ENCODE measurements at regions not wholly inside any gene's neighbourhood (a gene's known extent, or its start where the extent isn't known, plus 50 kb on each side); places are given as distances from the start of the nearest gene placed in this dataset.
A peak's percentile ranks its signal among the peaks of the same experiment; 100 is the strongest.
"Not testable (repeated sequence)": the region's sequence is repeated elsewhere in the genome, so short reads cannot be mapped to it uniquely, and the experiment has no call there.

GRCh38 chr5:99076723-99077640, 148.2 kb upstream of the CHD1 start:
- DNase-seq (ENCODE audit: low spot score) = no peak
- no peak for FAIRE-seq

DNA sequence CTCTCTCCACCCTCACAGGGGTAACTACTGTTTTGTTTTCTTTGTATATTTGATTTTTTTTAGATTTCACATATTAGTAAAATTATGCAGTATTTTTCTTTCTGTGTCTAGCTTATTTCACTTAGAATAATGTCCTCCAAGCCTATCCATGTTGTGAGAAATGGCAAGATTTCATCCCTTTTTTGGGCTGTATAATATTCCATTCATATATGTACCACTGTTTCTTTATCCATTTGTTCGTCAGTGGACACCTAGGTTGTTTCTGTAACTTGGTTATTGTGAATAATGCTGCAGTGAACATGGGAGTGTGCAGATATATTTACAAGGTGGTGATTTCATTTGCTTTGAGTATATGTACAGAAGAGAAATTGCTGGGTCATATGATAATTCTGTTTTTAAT, 144.0 kb upstream of the CHD1 start:
- FAIRE-seq = no peak
- DNase-seq (ENCODE audit: low spot score) = no peak

DNA sequence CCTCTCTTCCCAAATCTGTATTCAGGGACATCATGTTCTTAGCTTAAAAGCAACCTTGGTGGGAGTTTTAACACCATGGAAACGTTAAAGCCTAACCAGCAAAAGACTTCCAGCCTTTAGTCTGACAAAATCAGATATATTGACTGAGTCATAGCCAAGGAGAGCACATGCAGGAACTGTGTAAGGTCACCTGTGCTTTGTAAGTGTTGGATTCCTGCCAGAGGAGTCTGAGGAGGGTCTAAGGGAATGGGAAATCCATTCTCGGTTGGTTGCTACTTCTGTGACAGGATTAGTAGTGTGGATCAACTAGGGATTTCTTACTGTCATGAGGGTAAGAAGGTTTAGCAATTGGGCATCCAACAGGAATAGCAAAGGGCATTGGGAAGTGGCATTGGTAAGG, 142.0 kb upstream of the CHD1 start:
- FAIRE-seq (no peak), DNase-seq (ENCODE audit: low spot score) (no peak)

GRCh38 chr5:99070362-99070761, 141.6 kb upstream of the CHD1 start:
- FAIRE-seq (no peak), DNase-seq (ENCODE audit: low spot score) (no peak)

DNA sequence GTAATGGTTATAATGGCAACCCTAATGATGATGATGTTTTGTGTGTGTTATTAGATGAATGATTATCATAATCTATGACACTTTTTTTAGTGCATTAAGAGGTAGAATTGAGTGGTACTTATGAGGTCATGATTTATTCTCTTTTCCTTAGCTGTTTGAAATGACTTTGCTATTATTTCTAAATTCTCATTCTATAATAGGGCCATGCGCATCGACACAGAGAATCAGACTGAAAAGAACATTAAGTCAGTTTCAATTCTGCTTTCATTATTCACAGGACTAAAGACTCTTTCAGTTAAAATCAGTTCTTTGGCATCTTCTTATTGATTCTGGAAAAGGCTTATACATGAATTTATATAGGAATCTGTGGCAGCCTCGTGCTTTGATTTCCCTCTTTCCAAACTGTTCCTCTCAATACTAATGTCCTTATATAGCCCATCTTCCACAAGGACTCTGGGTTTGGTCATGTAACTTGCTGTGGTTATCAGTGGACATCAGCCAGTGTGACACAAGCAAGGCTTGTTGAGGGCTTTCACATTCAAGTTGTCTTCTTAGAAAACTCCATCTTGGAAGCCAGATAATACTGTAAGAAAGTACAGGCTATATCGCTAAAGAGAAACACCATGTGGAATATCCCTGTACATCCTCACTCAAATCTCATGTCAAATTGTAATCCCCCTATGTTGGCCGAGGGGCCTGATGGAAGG, 140.3 kb upstream of the CHD1 start:
- DNase-seq (ENCODE audit: low spot score) (no peak), FAIRE-seq (no peak)

GRCh38 chr5:99063737-99064136, 134.9 kb upstream of the CHD1 start:
- DNase-seq (ENCODE audit: low spot score) = no peak
- FAIRE-seq = no peak

DNA sequence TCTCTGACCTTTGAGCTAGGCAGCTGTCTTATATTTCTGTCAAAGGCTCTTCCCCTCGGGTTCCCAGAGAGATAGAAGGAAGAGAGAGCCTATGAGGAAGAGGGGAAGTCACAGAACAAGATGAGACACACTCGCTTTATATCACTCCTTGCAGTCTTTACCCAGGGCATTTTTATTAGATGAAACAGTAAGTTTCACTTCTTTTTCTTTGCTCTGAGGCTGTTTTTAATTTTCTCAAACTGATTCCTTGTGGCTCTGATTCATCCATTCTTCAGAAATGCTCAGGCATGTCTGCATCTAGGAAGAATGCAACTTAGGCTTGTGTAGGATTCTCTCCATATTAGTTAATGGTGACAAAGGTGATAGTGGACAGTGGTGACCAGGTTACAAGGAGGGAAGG, 132.9 kb upstream of the CHD1 start:
- DNase-seq (ENCODE audit: low spot score) = peak; percentile 33
- FAIRE-seq = no peak

DNA sequence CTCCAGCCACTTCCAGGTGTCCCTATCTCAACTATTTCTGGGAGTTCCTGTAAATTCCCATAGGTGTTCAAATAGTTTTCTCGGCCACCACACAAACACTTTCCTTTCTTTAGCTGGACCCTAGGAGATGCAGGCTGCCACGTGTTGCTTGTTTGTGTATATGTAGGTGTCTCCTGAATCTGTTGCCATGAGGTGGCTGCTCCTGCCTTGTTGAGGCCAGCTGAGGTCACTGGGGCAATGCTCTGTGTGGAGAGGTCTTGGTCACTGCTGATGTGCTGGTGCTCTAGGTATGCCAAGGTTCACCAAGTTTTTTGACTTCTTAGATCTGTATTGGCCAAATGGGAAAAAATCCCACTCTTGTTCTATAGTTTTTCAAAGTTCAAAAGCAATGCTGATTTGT, 132.5 kb upstream of the CHD1 start:
- no peak for FAIRE-seq

GRCh38 chr5:99060306-99061261, 131.8 kb upstream of the CHD1 start:
- peak; percentile 16 for DNase-seq (ENCODE audit: low spot score)
- no peak for FAIRE-seq

More for the DNA sequence above, 132.5 kb upstream of the CHD1 start:
- peak; percentile 29 for DNase-seq (ENCODE audit: low spot score)

- DNase-seq (ENCODE audit: low spot score) = no peak
- FAIRE-seq = no peak
Measured at GRCh38 chr5:99059685-99060084, 130.9 kb upstream of the CHD1 start.

- FAIRE-seq (no peak), DNase-seq (ENCODE audit: low spot score) (no peak)
Measured at GRCh38 chr5:99058466-99058865, 129.7 kb upstream of the CHD1 start.

DNA sequence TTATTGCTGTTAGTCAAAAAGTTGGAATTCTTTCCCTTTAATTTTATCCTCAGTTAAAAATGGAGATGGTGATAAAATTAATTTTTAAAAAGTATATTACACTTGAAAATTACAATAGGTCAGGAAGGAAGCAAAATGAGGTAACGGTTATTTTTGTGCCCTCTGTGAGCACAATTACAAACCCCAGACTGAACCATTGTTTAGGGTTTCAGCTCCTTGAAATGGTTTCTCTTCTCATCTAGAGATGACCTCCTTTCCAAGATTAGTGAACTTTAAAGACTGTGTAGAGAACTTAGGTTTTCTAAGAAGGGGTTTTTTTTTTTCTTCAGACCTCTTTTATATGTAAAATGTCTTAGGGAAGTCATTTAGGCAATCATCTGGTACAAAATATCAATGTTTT, 126.2 kb upstream of the CHD1 start:
- DNase-seq (ENCODE audit: low spot score) = no peak
- no peak for FAIRE-seq

DNA sequence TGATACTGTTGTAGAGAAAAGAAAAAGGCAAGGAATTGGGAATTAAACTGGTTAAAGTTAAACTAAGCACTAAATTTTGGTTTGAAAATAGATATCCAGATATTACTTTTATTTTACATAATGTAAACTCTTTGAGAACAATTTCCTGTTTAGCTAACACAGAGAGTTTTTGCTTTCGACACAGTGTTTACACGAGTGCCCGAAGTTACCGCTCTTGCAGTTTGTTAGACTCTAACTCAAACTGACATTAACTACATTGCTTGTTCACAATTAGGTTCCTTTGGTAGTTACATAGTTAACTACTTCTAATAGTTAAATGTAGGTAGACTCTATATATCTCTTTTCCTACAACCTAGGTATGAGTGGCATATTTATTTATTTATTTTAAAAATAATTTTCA, 117.1 kb upstream of the CHD1 start:
- no peak for FAIRE-seq
- no peak for DNase-seq (ENCODE audit: low spot score)

GRCh38 chr5:99043257-99043656, 114.5 kb upstream of the CHD1 start:
- DNase-seq (ENCODE audit: low spot score); FAIRE-seq: not testable (repeated sequence)

DNA sequence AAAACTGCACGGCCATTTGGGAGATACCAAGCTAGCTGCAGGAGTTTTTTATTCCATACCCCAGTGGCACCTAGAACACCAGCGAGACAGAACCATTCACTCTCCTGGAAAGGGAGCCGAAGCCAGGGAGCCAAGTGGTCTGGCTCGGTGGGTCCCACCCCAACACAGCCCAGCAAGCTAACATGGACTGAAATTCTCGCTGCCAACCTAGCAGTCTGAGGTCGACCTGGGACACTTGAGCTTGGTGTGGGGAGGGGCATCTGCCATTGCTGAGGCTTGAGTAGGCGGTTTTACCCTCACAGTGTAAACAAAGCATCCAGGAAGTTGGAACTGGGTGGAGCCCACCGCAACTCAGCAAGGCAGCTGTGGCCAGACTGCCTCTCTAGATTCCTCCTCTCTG, 108.9 kb upstream of the CHD1 start:
- DNase-seq (ENCODE audit: low spot score) (no peak), FAIRE-seq (no peak)

GRCh38 chr5:99035942-99036341, 107.1 kb upstream of the CHD1 start:
- FAIRE-seq = no peak
- no peak for DNase-seq (ENCODE audit: low spot score)

DNA sequence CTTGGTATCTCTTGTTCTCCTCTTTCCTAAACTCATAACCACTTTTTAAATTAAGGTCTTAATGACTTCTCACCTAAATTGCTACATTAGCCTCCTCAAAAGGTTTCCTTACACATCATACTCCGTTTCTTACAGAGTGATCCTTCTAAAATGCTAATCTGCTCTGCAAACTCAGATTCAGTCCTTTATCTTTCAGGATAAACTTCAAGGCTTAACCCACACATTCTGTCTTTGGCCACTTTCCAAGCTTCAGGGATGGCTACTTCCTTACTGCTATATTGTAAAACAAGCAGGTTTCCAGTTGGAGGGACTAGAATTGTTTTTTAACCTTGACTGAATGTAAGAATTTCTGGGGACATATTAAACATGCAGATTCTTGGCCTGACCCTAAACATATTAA, 105.5 kb upstream of the CHD1 start:
- FAIRE-seq = no peak
- DNase-seq (ENCODE audit: low spot score) = no peak

DNA sequence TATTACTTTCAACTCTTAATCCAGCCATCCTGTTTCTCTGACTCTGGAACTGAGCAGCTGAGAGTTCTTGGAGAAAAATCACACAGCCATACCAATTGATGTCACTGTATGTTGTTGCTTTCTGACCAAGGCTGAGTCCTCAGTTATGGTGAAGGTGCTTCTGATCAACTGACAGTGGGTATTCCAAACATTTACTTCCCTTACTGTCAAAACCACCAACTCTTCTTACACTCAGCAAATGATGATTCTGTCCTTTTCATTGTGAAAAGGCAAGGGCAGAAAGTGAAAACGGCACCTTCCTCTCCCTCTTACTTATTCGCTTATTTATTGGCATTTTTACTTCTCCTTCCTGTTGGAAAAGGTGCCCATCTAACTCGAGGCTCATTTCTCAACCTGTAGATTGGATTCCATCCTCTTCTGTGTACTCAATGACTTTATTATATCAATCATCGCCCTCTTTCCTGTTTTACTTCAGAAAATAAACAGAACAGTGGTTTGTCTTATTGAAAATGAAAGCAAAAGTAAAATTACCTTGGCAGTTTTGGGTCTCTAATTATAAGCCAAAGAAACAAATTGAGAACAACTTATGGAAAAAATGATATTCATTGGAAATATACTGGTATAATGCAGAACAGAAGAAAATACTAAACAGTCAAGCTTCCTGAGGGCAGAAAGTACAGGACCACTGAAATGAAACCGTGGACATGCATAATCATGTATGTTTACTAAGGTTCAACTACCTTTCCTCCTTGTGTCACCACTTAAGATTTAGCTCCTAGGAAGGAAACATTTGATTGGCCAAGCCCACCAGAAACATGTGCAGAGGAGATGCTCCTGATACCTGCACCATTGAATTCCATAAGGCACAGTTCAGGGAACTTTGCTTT, 104.5 kb upstream of the CHD1 start:
- DNase-seq (ENCODE audit: low spot score) (no peak), FAIRE-seq (no peak)

DNA sequence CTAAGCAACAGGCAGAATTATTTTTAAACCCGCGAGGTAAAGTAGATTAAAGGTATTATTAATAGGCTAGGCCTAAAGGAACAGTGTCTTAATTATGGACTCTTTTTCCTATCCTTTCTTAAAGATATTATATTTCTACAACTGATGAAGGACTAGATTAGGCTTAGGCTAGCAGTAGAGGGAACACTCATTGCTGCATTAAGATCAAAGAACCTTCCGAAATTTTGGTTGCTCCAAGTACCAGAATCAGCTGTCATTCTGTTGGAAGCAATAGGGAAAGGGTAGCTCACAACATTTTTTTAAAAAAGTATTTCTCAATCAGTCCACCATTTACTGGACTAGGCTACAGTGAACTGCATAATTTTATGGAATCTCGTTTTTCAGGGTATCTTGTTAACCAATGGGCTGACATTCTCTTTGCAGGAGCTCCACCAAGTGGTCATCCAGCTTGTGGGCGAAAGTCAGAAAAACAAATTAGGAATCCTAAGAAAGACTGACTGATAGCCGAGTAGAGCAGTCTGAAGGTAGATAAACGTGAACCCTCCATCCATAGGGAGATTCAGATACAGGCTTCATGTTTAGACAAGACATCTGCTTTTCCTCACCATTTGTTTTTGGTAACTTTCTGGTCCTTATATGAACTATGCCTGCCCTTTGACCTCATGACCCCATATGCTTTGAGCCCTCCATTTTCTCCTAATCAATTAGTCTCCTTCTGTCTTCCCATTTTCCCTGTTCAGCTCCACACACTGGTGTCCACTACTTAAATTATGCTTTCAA, 103.6 kb upstream of the CHD1 start:
- DNase-seq (ENCODE audit: low spot score) (peak; percentile 18), FAIRE-seq (no peak)

GRCh38 chr5:99030906-99031440, 102.2 kb upstream of the CHD1 start:
- DNase-seq (ENCODE audit: low spot score) (no peak), FAIRE-seq (no peak)

All from RCC 7860 (cell line).